Stimulated activated CD4-positive, alpha-beta T cell treated with anti-CD3 and anti-CD28 coated beads, Interleukin-1b, Interleukin-23, amount 100 ng/mL, for 48 hours (primary cell): ENCODE measurements at regions not wholly inside any gene's neighbourhood (a gene's known extent, or its start where the extent isn't known, plus 50 kb on each side); places are given as distances from the start of the nearest gene placed in this dataset.
"Not testable (repeated sequence)": the region's sequence is repeated elsewhere in the genome, so short reads cannot be mapped to it uniquely, and the experiment has no call there.

Experiments
- DNase-seq: peaks from one replicate; pipeline ENCODE4 v3.0.0-alpha.2; 2020

- no peak for DNase-seq
These were observed 146.4 kb downstream of the ACTR3B start for GRCh38 chr7:152905949-152906348.

GRCh38 chr7:152907042-152907761 is 147.7 kb downstream of the ACTR3B start:
- no peak for DNase-seq

DNA sequence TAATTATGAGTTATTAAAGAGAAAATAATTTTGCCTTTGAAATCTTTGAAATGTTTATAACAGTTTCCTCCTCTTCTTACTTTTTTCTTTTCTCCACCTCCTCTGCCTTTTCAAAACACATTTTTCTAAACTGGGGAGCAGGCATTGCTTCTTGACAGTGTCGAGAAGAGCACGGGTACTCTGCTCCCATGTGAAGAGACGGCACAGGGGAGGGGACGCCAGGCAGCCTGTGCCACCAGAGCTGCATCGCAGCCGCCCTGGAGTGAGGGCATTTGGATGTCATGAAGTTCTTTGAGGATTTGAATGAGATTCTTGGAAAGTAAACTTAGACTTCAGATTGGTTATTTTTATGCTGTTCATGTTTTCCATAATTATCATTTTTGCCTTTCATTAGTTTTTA is 149.7 kb downstream of the ACTR3B start:
- DNase-seq, result no peak

DNA sequence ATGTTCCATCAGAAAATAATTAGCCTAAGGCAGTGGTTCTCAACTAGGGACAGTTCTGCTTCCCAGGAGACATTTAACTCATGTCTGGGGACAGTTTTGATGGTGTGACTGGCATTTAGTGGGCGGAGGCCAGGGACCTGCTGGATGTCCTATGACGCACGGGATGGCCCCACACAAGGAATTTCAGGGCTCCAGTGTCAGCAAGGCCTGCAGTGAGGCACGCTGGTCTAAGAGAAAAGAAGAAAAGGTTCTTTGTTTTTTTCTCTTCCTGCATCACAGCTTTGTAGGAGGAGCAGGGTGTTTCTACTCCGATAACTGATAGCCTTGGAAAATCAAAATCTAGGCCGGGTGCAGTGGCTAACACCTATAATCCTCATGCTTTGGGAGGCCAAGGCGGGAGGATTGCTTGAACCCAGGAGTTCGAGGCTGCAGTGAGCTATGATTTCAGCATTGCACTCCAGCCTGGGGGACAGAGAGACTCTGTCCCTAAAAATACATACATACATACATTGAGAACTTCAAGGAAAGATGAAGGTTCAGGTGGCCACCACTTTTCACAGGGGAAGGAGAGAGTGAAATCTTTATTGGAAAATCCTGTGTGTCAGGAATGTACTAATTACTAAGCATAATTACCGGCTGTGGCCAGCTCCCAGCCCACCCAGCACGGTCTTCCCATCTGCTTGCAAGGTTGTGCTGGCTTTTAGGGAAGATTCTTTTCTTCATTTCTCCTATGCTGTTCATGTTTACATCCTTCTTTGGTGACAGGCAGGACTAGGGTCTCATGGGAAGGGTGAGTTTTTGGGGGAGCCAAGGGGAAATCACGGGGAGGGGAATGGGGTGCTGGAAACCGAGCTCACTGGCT is 150.4 kb downstream of the ACTR3B start:
- no peak for DNase-seq

DNA sequence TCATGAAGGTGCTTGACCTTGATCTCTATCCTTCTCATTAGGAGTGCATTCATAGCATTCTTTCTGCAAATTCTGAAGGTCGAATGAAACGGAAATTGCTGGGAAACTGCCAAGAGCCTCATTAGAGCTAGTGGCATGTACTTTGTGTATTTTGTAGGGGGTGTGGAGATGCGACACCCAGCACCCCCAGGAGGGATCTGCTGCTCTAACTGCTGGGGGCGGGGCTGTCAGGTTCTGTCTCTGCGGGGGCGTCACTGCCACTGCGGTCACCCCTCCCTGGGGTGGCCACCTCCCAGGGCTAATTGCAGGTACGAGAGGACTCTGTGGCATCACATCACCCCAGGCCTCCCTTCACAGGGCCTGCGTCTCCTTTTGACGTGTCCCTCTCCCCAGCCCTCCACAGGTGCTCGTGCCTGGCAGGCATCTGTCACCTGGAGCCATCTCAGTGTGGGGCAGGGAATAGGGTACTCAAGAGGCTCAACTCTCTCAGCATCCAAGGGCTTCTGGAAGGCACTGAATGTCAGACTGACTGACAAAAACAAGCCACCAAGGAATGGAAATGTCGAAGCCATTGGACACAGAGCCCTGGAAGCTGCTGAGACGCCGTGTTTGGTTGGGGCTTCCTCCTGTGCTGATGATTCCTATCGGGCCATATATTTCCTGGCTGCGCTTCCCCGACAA is 151.1 kb downstream of the ACTR3B start:
- no peak for DNase-seq

DNA sequence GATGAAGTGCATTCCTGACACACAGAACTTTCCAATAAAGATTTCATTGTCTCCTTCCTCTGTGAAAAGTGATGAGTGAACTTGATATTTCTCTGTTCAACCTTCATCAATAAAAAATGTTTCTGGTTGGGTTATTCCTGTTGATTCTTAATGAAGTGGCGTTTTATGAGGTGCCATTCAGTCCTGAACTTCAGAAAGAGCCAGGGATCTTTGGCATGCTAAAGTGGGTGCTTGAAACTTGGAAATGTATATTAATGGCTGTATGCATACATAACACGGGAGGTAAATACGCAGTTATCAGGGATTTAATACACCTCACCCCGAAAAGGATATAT is 151.6 kb downstream of the ACTR3B start:
- DNase-seq, result no peak

- no peak for DNase-seq
These were observed 152.4 kb downstream of the ACTR3B start for GRCh38 chr7:152911922-152912321.

DNA sequence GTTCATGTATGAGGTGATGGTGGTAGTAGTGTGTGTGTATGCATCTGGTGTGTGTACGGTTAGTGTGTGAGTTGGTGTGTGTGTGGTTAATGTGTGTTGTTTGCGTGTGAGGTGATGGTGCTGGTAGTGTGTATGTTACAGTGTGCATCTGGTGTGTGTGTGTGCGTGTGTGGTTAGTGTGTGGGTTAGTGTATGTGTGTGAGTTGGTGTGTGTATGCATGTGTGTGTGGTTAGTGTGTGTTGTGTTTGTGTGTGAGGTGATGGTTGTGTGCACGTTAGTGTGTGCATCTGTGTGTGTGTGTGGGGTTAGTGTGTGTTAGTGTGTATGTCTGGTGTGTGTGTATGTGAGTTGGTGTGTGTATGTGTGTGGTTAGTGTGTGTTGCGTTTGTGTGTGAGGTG is 153.0 kb downstream of the ACTR3B start:
- no peak for DNase-seq

DNA sequence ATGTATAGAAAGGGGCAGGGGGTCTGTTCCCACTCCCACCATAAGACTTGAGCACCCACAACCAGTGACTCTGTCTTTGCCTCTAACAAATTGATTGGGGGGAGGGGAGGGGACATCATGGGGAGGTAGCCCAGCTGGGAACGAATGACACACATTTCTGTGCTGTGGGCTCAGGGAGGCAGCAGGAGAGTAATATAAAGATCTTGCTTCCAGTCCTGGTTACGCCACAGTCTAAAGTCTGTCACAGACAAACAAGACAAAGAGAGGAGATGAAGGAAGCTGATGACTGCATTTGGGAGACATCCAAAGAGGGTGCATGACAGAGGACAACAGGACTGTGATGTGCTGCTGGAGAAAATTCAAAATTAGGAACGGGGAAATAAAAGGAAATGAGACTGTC is 153.9 kb downstream of the ACTR3B start:
- DNase-seq, result no peak

GRCh38 chr7:152914014-152914844 is 154.7 kb downstream of the ACTR3B start:
- no peak for DNase-seq

DNA sequence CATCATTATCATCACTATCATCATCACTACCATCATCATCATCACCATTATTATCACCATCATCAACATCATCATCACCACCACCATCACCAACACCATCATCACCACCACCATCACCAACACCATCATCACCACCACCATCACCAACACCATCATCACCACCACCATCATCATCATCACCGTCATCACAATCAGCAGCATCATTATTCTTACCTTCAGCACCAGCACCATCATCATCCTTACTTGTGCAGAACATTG is 155.2 kb downstream of the ACTR3B start:
- DNase-seq, result not testable (repeated sequence)

DNA sequence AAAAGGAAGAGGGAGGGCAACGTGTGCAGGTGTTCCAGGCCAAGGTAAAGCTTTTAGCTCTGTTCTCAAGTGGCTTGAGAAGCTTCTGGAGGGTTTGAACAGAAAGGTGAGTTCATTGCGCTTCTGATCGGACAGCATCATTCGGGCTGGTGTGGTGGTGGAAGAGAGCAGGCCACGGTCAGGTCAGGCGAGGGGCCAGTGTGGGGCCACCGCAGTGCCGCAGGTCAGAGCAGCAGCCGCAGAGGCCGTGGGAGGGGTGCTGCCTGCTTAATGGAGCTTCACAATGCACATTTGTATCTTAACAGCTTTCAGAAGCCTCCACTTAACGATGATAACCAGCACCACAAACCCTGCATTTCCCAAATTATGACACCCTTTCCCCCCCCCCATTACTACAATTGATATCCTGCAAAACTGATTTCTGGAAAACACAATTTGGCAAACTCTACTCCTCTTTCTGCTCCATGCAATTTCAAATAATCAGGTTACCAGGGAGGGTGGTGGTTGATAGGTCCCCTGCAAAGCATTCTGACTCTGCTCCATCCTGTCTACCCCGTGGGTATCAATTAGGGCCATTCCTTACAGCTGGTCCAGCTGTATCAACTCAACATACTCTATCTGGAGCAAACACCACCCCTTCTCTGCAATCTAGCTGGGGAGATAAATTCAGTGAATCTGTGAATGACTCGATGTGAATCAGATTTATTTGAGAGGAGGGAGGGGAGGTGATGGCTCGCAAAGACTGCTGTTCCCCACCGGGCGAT is 162.9 kb downstream of the ACTR3B start:
- no peak for DNase-seq

DNA sequence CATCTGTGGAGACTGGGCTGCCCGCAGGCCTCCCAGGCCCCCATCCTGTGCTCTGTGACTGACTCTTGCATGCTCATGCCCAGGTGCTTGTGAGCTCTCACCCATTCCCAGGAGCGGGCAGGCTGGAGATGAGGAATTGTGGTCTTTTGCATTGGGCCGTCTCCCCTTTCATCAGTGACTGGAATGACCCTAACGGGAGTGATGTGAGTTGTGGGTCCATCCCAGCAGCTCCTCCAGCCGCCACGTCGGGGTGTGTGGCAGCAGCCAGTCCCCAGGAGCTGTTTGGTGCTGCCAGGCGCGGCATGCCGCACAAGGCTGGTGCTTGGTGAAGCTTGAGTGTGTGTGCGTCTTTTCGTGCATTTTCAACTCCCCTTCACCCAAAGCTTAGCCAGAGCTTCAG is 164.2 kb downstream of the ACTR3B start:
- no peak for DNase-seq

- no peak for DNase-seq
These were observed 164.7 kb downstream of the ACTR3B start for GRCh38 chr7:152924238-152924637.

GRCh38 chr7:152924826-152925411 is 165.4 kb downstream of the ACTR3B start:
- DNase-seq, result no peak

GRCh38 chr7:152925412-152926147 is 166.0 kb downstream of the ACTR3B start:
- no peak for DNase-seq

- DNase-seq, result no peak
These were observed 172.1 kb downstream of the ACTR3B start for GRCh38 chr7:152931633-152932032.

- DNase-seq, result no peak
These were observed 177.7 kb downstream of the ACTR3B start for GRCh38 chr7:152937282-152937681.

- DNase-seq, result not testable (repeated sequence)
These were observed 187.1 kb downstream of the ACTR3B start for GRCh38 chr7:152946616-152947015.

GRCh38 chr7:152947686-152948085 is 188.1 kb downstream of the ACTR3B start:
- no peak for DNase-seq

GRCh38 chr7:152949253-152949652 is 189.7 kb downstream of the ACTR3B start:
- no peak for DNase-seq
